Motor neuron (in vitro differentiated cells): ENCODE measurements at regions not wholly inside any gene's neighbourhood (a gene's known extent, or its start where the extent isn't known, plus 50 kb on each side); places are given as distances from the start of the nearest gene placed in this dataset.
A peak's percentile ranks its signal among the peaks of the same experiment; 100 is the strongest.

ENCODE experiments used
- ATAC-seq, 8 experiments: fragments of 200-7000 bp; cut with Tn5 transposase; replicated peaks in 6 of 8; 2 replicates each; pipeline ENCODE4 v1.8.0; 2021; ENCODE audit warnings: mild to moderate bottlenecking in 8 of 8, moderate library complexity in 8 of 8
- H3K27ac ChIP-seq, 2 donors: fragments of 250-450 bp; sonication (Bioruptor Pico); 2 replicates each; pipeline ENCODE4 v1.9.0; 2021; ENCODE audit warnings: antibody characterized with exemption in 2 of 2, mild to moderate bottlenecking in 2 of 2, moderate library complexity in 1 of 2
- H3K4me1 ChIP-seq, 2 donors: fragments of 250-450 bp; sonication (Bioruptor Pico); replicated peaks in 1 of 2; 2 replicates each; pipeline ENCODE4 v1.6.1; 2021; ENCODE audit warnings: antibody characterized with exemption in 2 of 2, mild to moderate bottlenecking in 2 of 2, moderate library complexity in 1 of 2
- H3K4me3 ChIP-seq, 5 donors: fragments of 250-450 bp; sonication (Bioruptor Pico); 2 replicates each; pipeline ENCODE4 v1.9.0; 2021; ENCODE audit warnings: antibody characterized with exemption in 5 of 5, mild to moderate bottlenecking in 5 of 5, moderate library complexity in 4 of 5
- WGBS, 10 experiments: fragments of 450-650 bp; shearing (Covaris generic); methylation state at CpG; one replicate each; pipeline ENCODE4 v1.0.0; 2022; 5-methylcytosine and 5-hydroxymethylcytosine counted together
- in situ Hi-C, 9 experiments: fragments of 400-800 bp; cut with MboI; loops; one replicate each; pipeline ENCODE4 v1.15.0; 2021; ENCODE audit warnings: low sequenced_read_pairs in 9 of 9, low pct_unique_long_range_greater_than_20kb in 2 of 9; ENCODE audit not compliant: unreplicated experiment in 9 of 9

DNA sequence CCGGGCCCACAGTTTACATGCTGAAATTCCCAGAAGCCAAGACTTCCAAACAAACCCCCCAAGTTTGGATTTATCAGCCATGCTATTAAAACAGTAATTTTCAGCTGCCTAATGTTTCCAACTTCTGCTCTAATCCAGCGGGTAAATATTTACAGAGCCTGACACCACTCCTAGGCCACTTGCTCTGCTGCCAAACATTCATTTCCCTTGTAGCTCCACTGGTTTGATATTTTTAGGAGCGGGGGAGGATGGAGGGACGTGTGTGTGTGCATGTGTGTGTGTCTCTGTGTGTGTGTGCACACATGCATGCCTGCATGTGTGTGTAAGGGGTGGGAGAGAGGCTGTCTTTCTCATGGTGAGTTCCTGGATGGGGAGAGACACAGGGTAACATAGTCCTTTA, 115.7 kb upstream of the PJA1 start:
- in situ Hi-C loops = loop anchor here in 2 of 9 experiments (25.0 kb wide), 1 partner anchor 444 kb away; the partner anchor contains the start of gene EFNB1 (in 2 of the 2)
- no peak for ATAC-seq
- H3K4me1 ChIP-seq = peaks cover 39 to 40% of the 10 kb centered on the region in 2 donors
- WGBS, 10 experiments = no CpG with 5 or more reads among the region's 4 CpGs
- no peak overlapping the region for H3K27ac ChIP-seq
- H3K4me3 ChIP-seq = no peak overlapping the region

DNA sequence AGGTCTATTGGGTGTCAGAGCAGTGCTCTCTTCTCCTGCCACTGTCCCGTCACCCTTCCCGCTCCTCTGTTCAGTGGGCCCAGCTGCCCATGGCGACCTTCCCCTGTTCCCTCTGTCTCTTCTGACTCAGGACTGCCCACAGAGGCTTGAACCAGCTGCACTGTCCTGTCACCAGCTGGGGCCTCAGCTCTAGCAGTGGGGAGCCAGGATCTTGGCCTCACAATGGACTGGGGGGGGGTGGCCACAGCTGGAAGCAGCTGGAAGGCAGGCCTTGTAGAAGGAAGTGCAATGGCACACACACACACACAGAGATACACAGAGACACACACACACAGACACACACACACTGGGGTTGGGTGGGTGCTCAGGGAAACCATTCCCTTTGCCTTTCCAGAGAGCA, 114.0 kb upstream of the PJA1 start:
- H3K4me1 ChIP-seq = peaks cover 28 to 29% of the 10 kb centered on the region in 2 donors
- in situ Hi-C loops = loop anchor here in 2 of 9 experiments (25.0 kb wide), 1 partner anchor 442 kb away; the partner anchor contains the start of gene EFNB1 (in 2 of the 2)
- ATAC-seq = no peak
- no peak overlapping the region for H3K4me3 ChIP-seq
- 33 to 100% methylated on average over 2 to 3 of the region's 3 CpGs; no CpG with 5 or more reads in 8 of the 10 experiments for WGBS, 10 experiments
- H3K27ac ChIP-seq = peak overlapping the region in 1 of 2 donors; percentile 87

DNA sequence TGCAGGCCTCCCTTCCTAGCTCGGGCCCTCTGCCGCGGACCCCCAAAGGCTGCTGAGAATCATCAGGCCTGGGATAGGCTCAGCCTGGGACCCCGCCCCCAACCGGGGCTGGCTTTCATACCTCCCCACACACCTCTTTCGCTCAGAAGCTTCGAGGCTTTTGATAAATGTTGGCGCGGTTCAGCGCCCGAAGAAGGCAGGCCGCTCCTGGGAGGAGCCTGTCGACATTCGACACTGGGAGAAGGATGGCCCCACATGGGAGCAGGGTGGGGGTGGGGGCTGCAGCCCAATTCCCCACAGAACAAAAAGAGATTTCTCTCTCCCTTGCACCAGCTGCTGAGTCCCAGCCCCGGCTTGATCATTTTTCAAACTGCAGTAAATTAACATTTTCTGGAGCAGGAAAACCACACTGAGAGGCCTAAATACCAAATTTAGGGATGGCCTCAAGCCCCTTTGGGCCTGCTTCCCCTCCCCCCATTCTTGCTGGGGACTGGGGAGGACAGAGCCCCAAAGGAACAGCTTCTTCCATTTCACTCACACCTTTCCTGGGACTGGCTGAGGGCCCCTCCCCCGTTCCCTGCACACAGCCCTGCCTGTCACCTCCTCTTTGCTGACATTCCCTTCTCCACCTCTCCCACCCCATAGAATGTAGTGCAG, 112.9 kb upstream of the PJA1 start:
- Histone ChIP-seq H3K27ac (peak overlapping the region; percentile 84 to 87), H3K4me3 (no peak overlapping the region), H3K4me1 (peaks cover 28 to 38% of the 10 kb centered on the region in 2 donors)
- ATAC-seq = peak in 5 of 8 experiments; percentile 84 to 94 (median 92)
- in situ Hi-C loops = loop anchor here in 2 of 9 experiments (25.0 kb wide), 1 partner anchor 441 kb away; the partner anchor contains the start of gene EFNB1 (in 2 of the 2)
- WGBS, 10 experiments = 0 to 92% (median 81%) methylated on average over 1 to 6 of the region's 16 CpGs; no CpG with 5 or more reads in 7 of the 10 experiments

DNA sequence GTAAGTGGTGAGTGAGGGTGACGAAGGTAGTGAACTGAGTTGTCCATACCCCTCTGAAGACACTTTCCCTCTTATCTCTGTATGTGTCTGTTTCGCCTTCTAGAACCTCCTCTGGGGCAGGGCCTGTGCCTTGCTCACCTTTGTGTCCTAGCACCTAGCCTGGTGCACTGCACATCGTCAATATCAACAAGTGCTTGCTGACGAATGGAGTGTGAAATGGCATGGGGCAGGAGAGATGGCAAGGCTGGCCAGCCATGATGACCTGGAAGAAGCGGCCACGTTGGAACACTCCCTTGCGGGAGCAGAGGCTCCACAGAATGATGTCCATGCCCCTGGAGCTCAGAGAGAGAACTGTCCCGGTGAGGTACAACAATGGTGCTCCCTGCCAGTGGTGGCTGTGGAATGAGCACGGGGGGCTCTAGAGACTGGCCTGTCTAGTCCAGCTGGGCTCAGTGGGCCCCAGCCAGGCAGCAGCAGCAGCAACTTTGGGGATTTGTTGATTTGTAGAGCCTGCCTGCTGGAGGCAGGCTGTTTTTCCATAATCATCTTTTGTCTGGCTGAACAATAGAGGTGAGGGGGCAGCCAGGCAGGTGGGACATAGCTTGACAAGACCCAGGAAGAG, 112.2 kb upstream of the PJA1 start:
- ATAC-seq = peak in 5 of 8 experiments; percentile 43 to 60 (median 47)
- in situ Hi-C loops = loop anchor here in 2 of 9 experiments (25.0 kb wide), 1 partner anchor 440 kb away; the partner anchor contains the start of gene EFNB1 (in 2 of the 2)
- no CpG with 5 or more reads among the region's 9 CpGs for WGBS, 10 experiments
- Histone ChIP-seq H3K4me3 (no peak overlapping the region), H3K27ac (peak overlapping the region; percentile 84 to 87), H3K4me1 (peaks cover 28 to 38% of the 10 kb centered on the region in 2 donors)

DNA sequence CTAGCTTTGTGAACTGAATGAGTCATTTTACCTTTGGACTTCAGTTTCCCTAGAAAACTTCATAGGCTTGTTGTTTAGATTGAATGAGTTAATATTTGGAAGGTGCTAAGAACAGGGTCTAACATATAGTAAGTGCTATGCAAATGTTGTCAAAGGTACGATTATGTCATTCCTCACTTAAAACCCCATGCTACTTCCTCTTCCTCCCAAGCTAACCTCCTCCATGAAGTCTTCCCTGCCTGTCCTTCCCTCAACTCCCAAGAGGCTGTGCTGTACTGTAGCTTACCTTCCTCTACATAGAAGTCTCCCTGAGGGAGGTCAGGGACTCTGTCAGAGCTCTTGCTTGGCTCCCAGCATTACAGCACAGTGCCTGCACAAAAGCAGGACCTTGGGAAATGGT, 103.4 kb upstream of the PJA1 start:
- Histone ChIP-seq H3K4me1 (peaks cover 16 to 21% of the 10 kb centered on the region in 2 donors), H3K27ac (no peak overlapping the region), H3K4me3 (no peak overlapping the region)
- WGBS, 10 experiments = 67% methylated on average over 1 of the region's 1 CpG; no CpG with 5 or more reads in 9 of the 10 experiments
- in situ Hi-C loops = no loop called here
- ATAC-seq = no peak

DNA sequence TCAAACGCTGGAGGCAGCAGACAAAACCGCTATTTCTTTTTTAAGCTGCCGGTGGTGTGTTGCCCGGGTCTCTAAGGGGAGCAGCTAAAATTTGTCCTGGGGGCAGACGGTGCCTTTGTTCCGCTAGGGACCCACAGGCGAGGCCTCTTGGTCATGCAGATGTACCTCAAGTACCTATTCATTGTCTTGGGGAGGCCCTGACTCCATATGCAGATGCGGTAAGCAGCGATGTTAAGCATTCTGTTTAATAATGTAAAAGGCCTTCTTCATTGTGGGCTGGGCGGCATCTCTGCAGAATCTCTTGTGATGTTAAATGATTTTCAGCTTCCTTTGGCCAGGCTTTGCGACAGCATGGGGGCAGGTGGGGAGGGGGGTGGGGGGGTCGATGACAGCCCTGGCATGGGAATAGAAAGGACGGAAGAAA, 98.9 kb upstream of the PJA1 start:
- peak in 4 of 8 experiments; percentile 18 to 72 (median 66) for ATAC-seq
- Histone ChIP-seq H3K4me1 (peaks cover 23 to 30% of the 10 kb centered on the region in 2 donors), H3K4me3 (no peak overlapping the region), H3K27ac (peak overlapping the region; percentile 76 to 77)
- 0 to 100% methylated on average over 1 of the region's 13 CpGs; no CpG with 5 or more reads in 8 of the 10 experiments for WGBS, 10 experiments
- in situ Hi-C loops = no loop called here

DNA sequence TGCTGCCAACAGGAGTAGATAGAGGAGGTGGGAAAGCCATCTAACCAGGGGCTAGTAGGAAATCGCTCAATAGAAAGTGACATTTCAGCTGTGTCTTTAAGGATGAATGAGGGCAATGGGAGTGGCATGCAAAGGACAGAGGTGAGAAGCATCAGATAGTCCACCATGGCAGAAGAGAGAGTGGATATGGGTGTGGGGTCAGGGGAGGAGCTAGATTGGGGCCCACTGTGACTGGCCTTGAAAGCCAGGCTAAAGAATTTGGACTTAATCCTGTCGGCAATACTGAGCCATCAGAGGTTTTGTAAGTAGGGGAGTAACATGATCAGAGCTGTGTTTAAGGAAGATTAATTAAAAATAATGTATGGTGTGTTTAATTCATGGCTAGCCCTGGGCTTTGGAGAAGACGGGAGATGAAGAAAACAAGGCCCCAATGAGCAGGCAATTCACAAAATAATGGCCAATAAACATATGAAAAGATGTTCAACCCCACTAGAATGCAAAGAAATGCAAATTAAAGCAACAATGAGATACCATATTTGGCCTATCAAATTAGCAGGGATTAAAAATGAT, 98.1 kb upstream of the PJA1 start:
- peak in 3 of 8 experiments; percentile 25 to 31 (median 27) for ATAC-seq
- H3K4me1 ChIP-seq = peaks cover 21 to 30% of the 10 kb centered on the region in 2 donors
- H3K27ac ChIP-seq = peak overlapping the region; percentile 76 to 77
- no peak overlapping the region for H3K4me3 ChIP-seq
- in situ Hi-C loops = no loop called here
- WGBS, 10 experiments = 0 to 60% (median 57%) methylated on average over 1 of the region's 3 CpGs; no CpG with 5 or more reads in 5 of the 10 experiments

DNA sequence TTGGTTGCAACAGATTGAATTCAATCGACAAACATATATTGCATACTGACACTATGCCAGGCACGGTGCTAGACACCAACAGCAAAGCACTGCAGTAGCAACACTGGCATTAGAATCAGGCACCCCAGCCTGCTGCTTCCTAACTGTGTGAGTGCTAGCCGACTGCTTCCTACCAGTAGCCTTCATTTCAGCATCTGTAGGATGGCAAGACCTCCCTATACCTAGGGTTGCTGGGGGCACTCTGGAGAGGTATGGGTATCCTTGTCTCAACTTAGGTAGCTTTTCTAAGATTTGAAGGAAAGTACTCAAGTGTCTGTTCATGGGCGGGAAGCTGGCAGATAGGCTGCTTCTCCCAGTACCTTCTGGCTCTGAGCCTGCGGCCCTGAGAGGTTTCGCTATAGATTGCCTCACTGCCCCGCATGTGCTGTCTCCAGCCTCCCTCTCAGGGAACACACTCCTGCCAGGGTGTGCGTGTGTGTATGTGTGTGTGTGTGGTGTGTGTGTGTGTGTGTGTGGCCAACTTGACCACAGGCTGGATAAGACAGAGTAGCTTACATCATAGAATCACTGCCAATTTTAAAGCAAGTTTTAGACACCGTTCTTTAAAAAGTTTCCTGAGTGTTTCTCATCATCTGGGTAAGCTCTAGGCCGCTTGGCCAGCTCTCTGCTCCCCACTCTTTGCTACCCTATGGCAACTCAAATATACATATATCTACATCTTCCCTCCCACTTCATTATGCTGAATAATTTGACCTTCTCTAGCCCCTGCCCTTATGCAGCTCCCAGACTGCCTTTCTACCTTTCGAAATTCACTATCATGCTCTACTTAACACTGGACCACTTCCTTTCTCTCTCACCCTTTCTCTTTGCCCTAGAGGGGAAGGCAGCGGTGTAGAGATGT, 97.0 kb upstream of the PJA1 start:
- H3K27ac ChIP-seq = peak overlapping the region; percentile 53 to 76
- no peak overlapping the region for H3K4me3 ChIP-seq
- ATAC-seq = peak; percentile 56 to 95 (median 72)
- H3K4me1 ChIP-seq = peaks cover 21 to 32% of the 10 kb centered on the region in 2 donors
- 0 to 61% (median 20%) methylated on average over 1 to 6 of the region's 12 CpGs; no CpG with 5 or more reads in 5 of the 10 experiments for WGBS, 10 experiments
- in situ Hi-C loops = no loop called here

DNA sequence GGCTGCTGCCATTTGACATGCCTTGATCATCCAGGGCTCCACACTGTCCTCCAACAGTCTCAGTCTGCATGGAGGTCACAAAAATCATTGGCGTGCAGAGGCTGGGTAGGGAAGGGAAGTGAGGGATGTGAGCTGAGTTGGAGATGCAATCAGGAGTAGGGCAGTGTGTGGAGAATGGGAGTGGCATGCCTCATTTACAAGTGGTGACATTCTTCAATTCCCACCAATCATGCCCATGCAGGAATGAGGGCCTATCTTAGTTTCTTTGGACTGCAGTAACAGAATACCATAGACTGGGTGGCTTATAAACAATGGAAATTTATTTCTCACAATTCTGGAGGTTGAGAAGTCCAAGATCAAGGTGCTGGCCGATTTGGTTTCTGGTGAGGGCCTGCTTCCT, 94.9 kb upstream of the PJA1 start:
- in situ Hi-C loops = no loop called here
- 42% methylated on average over 2 of the region's 2 CpGs; no CpG with 5 or more reads in 9 of the 10 experiments for WGBS, 10 experiments
- H3K4me1 ChIP-seq = peaks cover 33 to 45% of the 10 kb centered on the region in 2 donors

DNA sequence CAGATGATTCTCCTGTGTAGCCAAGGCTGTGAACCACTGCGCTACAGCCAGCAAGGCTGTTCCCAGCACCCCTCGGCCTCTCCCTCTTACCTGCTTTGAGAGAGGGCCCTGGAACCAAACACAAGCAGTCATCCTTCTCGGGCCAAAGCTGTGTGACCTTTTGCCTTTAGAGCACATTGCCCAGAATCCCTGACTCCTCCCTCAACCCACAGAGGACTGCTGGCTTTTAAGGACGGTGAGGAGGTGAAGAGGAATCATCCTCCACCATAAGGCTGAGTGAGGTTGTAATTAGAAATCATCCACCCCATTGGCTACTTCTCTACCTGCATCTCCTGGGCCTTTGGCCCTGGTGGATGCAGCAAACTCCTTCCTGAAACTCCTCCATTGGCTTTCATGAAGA, 93.6 kb upstream of the PJA1 start:
- WGBS, 10 experiments = 33 to 100% (median 80%) methylated on average over 1 of the region's 4 CpGs; no CpG with 5 or more reads in 7 of the 10 experiments
- Histone ChIP-seq H3K4me1 (peaks cover 37 to 44% of the 10 kb centered on the region in 2 donors), H3K27ac (no peak overlapping the region), H3K4me3 (no peak overlapping the region)
- in situ Hi-C loops = no loop called here
- no peak for ATAC-seq

More for the DNA sequence above, 94.9 kb upstream of the PJA1 start:
- no peak overlapping the region for H3K27ac ChIP-seq
- peak in 3 of 8 experiments; percentile 10 to 72 (median 60) for ATAC-seq
- H3K4me3 ChIP-seq = no peak overlapping the region

DNA sequence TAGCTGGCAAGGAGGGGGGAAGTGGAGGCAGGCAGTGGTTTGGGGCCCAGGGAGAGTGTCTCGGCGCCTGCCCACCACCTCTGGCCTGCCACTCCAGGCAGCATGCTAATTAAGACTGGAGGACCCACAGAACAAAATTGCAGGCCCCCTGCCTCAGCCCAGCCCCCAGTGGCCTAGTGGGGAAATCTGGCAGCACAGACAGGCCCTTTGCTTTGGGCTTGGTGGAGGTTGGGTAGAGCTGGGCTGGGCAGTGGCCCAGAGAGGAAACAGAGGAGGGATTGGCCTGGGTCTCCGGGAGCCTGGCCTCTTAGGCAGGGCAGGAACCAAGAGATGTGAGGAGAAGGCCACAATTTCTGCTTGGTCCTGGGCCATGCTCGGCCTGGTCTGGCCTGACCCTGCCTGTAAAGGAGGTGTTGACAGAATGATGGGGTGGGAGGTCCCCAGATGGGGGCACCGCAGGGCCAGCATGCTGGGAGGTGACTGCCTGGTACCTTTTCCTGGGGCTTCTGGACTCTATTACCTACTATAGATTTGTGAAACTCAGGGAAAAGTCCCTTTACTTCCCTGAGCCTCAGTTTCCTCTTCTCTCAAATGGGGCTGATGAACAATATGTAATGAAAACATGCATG, 92.4 kb upstream of the PJA1 start:
- WGBS, 10 experiments = 13 to 80% methylated on average over 1 of the region's 5 CpGs; no CpG with 5 or more reads in 8 of the 10 experiments
- peaks cover 24 to 31% of the 10 kb centered on the region in 2 donors for H3K4me1 ChIP-seq
- in situ Hi-C loops = no loop called here
- H3K4me3 ChIP-seq = no peak overlapping the region
- no peak for ATAC-seq
- no peak overlapping the region for H3K27ac ChIP-seq

DNA sequence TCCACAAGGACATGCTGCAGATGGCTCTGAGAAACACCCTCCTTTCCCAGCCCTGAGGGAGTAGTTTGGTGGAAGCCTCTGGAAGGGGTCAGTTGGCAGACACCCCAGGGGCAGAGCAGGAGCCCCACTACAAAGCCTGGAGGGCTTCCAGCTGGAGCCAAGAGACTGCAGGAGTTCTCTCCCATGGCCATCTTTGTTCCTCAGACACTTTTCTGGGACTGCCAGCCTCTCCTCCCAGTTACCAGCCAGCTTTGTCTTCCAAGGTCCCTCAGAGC, 91.0 kb upstream of the PJA1 start:
- Histone ChIP-seq H3K4me1 (peaks cover 19 to 25% of the 10 kb centered on the region in 2 donors), H3K27ac (peak overlapping the region; percentile 65 to 74), H3K4me3 (no peak overlapping the region)
- peak in 2 of 8 experiments; percentile 29 to 52 for ATAC-seq
- in situ Hi-C loops = no loop called here
